ENCODE measurements at regions not wholly inside any gene's neighbourhood (a gene's known extent, or its start where the extent isn't known, plus 50 kb on each side); places are given as distances from the start of the nearest gene placed in this dataset.
"Not testable (repeated sequence)": the region's sequence is repeated elsewhere in the genome, so short reads cannot be mapped to it uniquely, and the experiment has no call there.

DNA sequence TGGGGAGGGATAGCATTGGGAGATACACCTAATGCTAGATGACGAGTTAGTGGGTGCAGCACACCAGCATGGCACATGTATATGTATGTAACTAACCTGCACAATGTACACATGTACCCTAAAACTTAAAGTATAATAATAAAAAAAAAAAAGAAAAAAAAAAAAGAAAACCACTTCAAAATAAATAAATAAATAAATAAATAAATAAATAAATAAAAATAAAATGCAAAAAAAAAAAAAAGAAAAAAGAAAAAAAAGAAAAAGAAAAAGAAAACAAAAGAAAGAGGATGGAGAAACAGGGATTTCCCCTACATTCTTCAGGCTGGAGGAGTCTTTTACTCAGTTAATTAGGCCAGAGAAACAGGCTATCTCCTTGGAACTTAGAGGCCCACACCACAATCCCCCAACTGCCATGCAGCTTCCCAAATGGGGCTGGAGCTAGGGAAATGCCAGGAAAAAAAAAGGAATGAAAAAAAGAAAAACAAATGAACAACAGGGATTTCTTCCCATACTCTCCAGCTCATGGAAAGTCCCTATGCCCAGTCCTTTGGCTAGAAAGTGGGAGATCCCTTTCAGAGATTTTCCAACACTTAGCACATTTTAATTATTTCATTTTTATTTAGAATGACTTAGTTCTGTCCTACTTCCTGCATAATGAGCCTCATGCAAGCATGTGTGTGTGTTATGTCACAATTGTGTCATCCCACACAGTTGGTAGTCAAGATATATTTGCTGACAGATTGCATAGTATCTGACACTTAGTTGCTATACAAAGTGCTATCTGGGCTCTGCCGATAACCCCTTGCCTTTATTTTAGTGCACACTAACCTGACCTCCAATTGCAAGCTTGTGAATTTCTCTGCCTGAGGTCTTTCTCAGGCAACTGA is 486.4 kb downstream of the PLPP3 start:
- Histone ChIP-seq H3K4me1 (ENCODE audit: control insufficient read depth in 1 of 2, insufficient read depth in 2 of 2, low read length in 2 of 2) (peaks cover 2 to 8% of the 10 kb centered on the region in 2 experiments), H3K14ac (ENCODE audit: low read length) (no peak overlapping the region), H2BK5ac (ENCODE audit: low read depth, low read length, poor library complexity) (peak overlapping the region; percentile 21), H3K79me1 (ENCODE audit: low read length) (peaks cover 2% of the 10 kb centered on the region), H3K4me3 (ENCODE audit: low read depth, low read length) (no peak overlapping the region), H3K18ac (ENCODE audit: low read length) (no peak overlapping the region), H3K36me3 (ENCODE audit: control insufficient read depth in 1 of 2, insufficient read depth in 2 of 2, low read length in 2 of 2) (no peaks in the 10 kb centered on the region), H4K12ac (ENCODE audit: low read depth, low read length) (no peak overlapping the region), H2AFZ (ENCODE audit: insufficient read depth, low read length, poor library complexity) (no peak overlapping the region), H3K9me3 (ENCODE audit: insufficient read depth, low read depth, low read length) (peaks cover 4% of the 10 kb centered on the region), H3K4ac (ENCODE audit: low read depth, low read length) (no peak overlapping the region), H3K23ac (ENCODE audit: low read length) (no peak overlapping the region), H3K4me2 (ENCODE audit: low read length) (no peak overlapping the region), H2AK5ac (ENCODE audit: low read length) (no peak overlapping the region), H3K27ac (ENCODE audit: low read depth, low read length) (peak overlapping the region; percentile 16), H3K27me3 (ENCODE audit: insufficient read depth, low read length) (no peaks in the 10 kb centered on the region), H2BK120ac (ENCODE audit: insufficient read depth, low read length, poor library complexity) (no peak overlapping the region), H4K91ac (ENCODE audit: low read depth, low read length) (no peak overlapping the region), H2BK12ac (ENCODE audit: low read length) (no peak overlapping the region), H3K9ac (ENCODE audit: low read length) (no peak overlapping the region), H3K79me2 (ENCODE audit: control insufficient read depth, insufficient read depth, low read length, poor library complexity) (no peaks in the 10 kb centered on the region), H4K8ac (ENCODE audit: low read depth, low read length) (peak overlapping the region; percentile 19)
- DNase-seq: no peak
- WGBS (ENCODE audit: extremely low coverage, insufficient coverage, insufficient read length): no CpG with 5 or more reads among the region's 2 CpGs

DNA sequence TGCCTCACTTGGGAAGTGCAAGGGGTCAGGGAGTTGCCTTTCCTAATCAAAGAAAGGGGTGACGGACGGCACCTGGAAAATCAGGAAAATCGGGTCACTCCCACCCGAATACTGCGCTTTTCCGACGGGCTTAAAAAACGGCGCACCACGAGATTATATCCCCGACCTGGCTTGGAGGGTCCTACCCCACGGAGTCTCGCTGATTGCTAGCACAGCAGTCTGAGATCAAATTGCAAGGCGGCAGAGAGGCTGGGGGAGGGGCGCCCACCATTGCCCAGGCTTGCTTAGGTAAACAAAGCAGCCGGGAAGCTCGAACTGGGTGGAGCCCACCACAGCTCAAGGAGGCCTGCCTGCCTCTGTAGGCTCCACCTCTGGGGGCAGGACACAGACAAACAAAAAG is 489.5 kb downstream of the PLPP3 start:
- H4K91ac ChIP-seq (ENCODE audit: low read depth, low read length); H3K27me3 ChIP-seq (ENCODE audit: insufficient read depth, low read length); H3K79me2 ChIP-seq (ENCODE audit: control insufficient read depth, insufficient read depth, low read length, poor library complexity); H3K18ac ChIP-seq (ENCODE audit: low read length); DNase-seq; H3K9ac ChIP-seq (ENCODE audit: low read length); H3K79me1 ChIP-seq (ENCODE audit: low read length); H3K4me1 ChIP-seq (ENCODE audit: control insufficient read depth in 1 of 2, insufficient read depth in 2 of 2, low read length in 2 of 2); H3K4me2 ChIP-seq (ENCODE audit: low read length); H4K12ac ChIP-seq (ENCODE audit: low read depth, low read length); H3K14ac ChIP-seq (ENCODE audit: low read length); H2BK5ac ChIP-seq (ENCODE audit: low read depth, low read length, poor library complexity); H4K8ac ChIP-seq (ENCODE audit: low read depth, low read length); H3K9me3 ChIP-seq (ENCODE audit: insufficient read depth, low read depth, low read length); H3K4ac ChIP-seq (ENCODE audit: low read depth, low read length); H2AFZ ChIP-seq (ENCODE audit: insufficient read depth, low read length, poor library complexity); H2AK5ac ChIP-seq (ENCODE audit: low read length); H2BK12ac ChIP-seq (ENCODE audit: low read length); H2BK120ac ChIP-seq (ENCODE audit: insufficient read depth, low read length, poor library complexity); H3K4me3 ChIP-seq (ENCODE audit: low read depth, low read length); H3K36me3 ChIP-seq (ENCODE audit: control insufficient read depth in 1 of 2, insufficient read depth in 2 of 2, low read length in 2 of 2); H3K23ac ChIP-seq (ENCODE audit: low read length); H3K27ac ChIP-seq (ENCODE audit: low read depth, low read length): not testable (repeated sequence)
- WGBS (ENCODE audit: extremely low coverage, insufficient coverage, insufficient read length): no CpG with 5 or more reads among the region's 17 CpGs

GRCh38 chr1:56084246-56084645 is 495.1 kb downstream of the PLPP3 start:
- H2BK120ac ChIP-seq (ENCODE audit: insufficient read depth, low read length, poor library complexity): no peak overlapping the region
- no peak for DNase-seq
- no peak overlapping the region for H2BK5ac ChIP-seq (ENCODE audit: low read depth, low read length, poor library complexity)
- no peak overlapping the region for H2AFZ ChIP-seq (ENCODE audit: insufficient read depth, low read length, poor library complexity)
- H3K4ac ChIP-seq (ENCODE audit: low read depth, low read length): no peak overlapping the region
- no peak overlapping the region for H4K12ac ChIP-seq (ENCODE audit: low read depth, low read length)
- H2AK5ac ChIP-seq (ENCODE audit: low read length): no peak overlapping the region
- H3K36me3 ChIP-seq (ENCODE audit: control insufficient read depth in 1 of 2, insufficient read depth in 2 of 2, low read length in 2 of 2): no peaks in the 10 kb centered on the region
- H3K9me3 ChIP-seq (ENCODE audit: insufficient read depth, low read depth, low read length): peaks cover 3% of the 10 kb centered on the region
- no peaks in the 10 kb centered on the region for H3K79me1 ChIP-seq (ENCODE audit: low read length)
- no peak overlapping the region for H2BK12ac ChIP-seq (ENCODE audit: low read length)
- no peaks in the 10 kb centered on the region for H3K79me2 ChIP-seq (ENCODE audit: control insufficient read depth, insufficient read depth, low read length, poor library complexity)
- no CpG with 5 or more reads among the region's 1 CpG for WGBS (ENCODE audit: extremely low coverage, insufficient coverage, insufficient read length)
- no peaks in the 10 kb centered on the region for H3K27me3 ChIP-seq (ENCODE audit: insufficient read depth, low read length)
- no peak overlapping the region for H3K9ac ChIP-seq (ENCODE audit: low read length)
- H3K4me3 ChIP-seq (ENCODE audit: low read depth, low read length): no peak overlapping the region
- no peak overlapping the region for H4K8ac ChIP-seq (ENCODE audit: low read depth, low read length)
- no peak overlapping the region for H3K4me2 ChIP-seq (ENCODE audit: low read length)
- no peak overlapping the region for H4K91ac ChIP-seq (ENCODE audit: low read depth, low read length)
- no peak overlapping the region for H3K27ac ChIP-seq (ENCODE audit: low read depth, low read length)
- no peak overlapping the region for H3K18ac ChIP-seq (ENCODE audit: low read length)
- H3K23ac ChIP-seq (ENCODE audit: low read length): no peak overlapping the region
- no peak overlapping the region for H3K14ac ChIP-seq (ENCODE audit: low read length)
- H3K4me1 ChIP-seq (ENCODE audit: control insufficient read depth in 1 of 2, insufficient read depth in 2 of 2, low read length in 2 of 2): no peaks in the 10 kb centered on the region

DNA sequence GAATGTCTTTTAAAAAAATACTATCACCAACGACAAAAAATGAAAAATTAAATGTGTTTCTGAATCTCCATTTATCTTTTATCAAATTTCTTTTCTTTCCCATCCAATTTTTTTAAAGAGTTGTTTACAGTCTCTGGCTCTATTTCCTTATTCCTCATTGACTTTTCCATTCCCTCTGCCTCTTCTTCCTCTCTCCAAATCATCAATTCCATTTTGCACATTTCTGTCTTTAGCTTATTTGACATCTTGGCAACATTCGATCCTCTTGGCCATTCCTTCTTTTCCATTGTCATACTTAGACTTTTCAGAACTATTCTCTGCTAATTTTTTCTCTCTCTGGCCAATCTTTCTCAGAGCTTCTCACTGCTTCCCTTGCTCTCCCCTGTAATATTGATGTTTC is 497.6 kb downstream of the PLPP3 start:
- Histone ChIP-seq H3K4me3 (ENCODE audit: low read depth, low read length) (no peak overlapping the region), H3K79me2 (ENCODE audit: control insufficient read depth, insufficient read depth, low read length, poor library complexity) (no peaks in the 10 kb centered on the region), H3K36me3 (ENCODE audit: control insufficient read depth in 1 of 2, insufficient read depth in 2 of 2, low read length in 2 of 2) (no peaks in the 10 kb centered on the region), H2AFZ (ENCODE audit: insufficient read depth, low read length, poor library complexity) (no peak overlapping the region), H2AK5ac (ENCODE audit: low read length) (no peak overlapping the region), H2BK12ac (ENCODE audit: low read length) (no peak overlapping the region), H2BK5ac (ENCODE audit: low read depth, low read length, poor library complexity) (no peak overlapping the region), H3K27me3 (ENCODE audit: insufficient read depth, low read length) (no peaks in the 10 kb centered on the region), H3K4me1 (ENCODE audit: control insufficient read depth in 1 of 2, insufficient read depth in 2 of 2, low read length in 2 of 2) (no peaks in the 10 kb centered on the region), H3K23ac (ENCODE audit: low read length) (no peak overlapping the region), H4K12ac (ENCODE audit: low read depth, low read length) (no peak overlapping the region), H3K14ac (ENCODE audit: low read length) (no peak overlapping the region), H4K8ac (ENCODE audit: low read depth, low read length) (no peak overlapping the region), H3K9me3 (ENCODE audit: insufficient read depth, low read depth, low read length) (no peaks in the 10 kb centered on the region), H3K79me1 (ENCODE audit: low read length) (no peaks in the 10 kb centered on the region), H2BK120ac (ENCODE audit: insufficient read depth, low read length, poor library complexity) (no peak overlapping the region), H3K9ac (ENCODE audit: low read length) (no peak overlapping the region), H3K18ac (ENCODE audit: low read length) (no peak overlapping the region), H4K91ac (ENCODE audit: low read depth, low read length) (no peak overlapping the region), H3K4ac (ENCODE audit: low read depth, low read length) (no peak overlapping the region), H3K27ac (ENCODE audit: low read depth, low read length) (no peak overlapping the region), H3K4me2 (ENCODE audit: low read length) (no peak overlapping the region)
- DNase-seq: no peak
- WGBS (ENCODE audit: extremely low coverage, insufficient coverage, insufficient read length): no CpG with 5 or more reads among the region's 2 CpGs

Measured in trophoblast cell (in vitro differentiated cells and primary cell).